AG10803 (cell line): ENCODE measurements at regions not wholly inside any gene's neighbourhood (a gene's known extent, or its start where the extent isn't known, plus 50 kb on each side); places are given as distances from the start of the nearest gene placed in this dataset.
"Not testable (repeated sequence)": the region's sequence is repeated elsewhere in the genome, so short reads cannot be mapped to it uniquely, and the experiment has no call there.

Experiments
- DNase-seq: peaks from one replicate; pipeline ENCODE4 v3.0.0; 2010; ENCODE audit warnings: low read depth
- H3K4me3 ChIP-seq: 2 replicates; pipeline ENCODE4 v1.5.1; 2011; ENCODE audit warnings: mild to moderate bottlenecking, low read length, control low read depth
- CTCF ChIP-seq: conservative IDR thresholded peaks from 2 replicates; pipeline ENCODE4 v1.5.1; 2011; ENCODE audit warnings: mild to moderate bottlenecking, low read length, control low read depth, inconsistent platforms

GRCh38 chr6:160871320-160871719 lies 120.2 kb upstream of the MAP3K4 start:
- DNase-seq = no peak
- TF ChIP-seq CTCF = no peak
- no peak overlapping the region for H3K4me3 ChIP-seq

- DNase-seq = no peak
Observed at GRCh38 chr6:160881148-160881808, 110.3 kb upstream of the MAP3K4 start.

GRCh38 chr6:160882006-160882405 lies 109.6 kb upstream of the MAP3K4 start:
- DNase-seq = peak; percentile 5
- TF ChIP-seq CTCF = no peak
- H3K4me3 ChIP-seq = no peak overlapping the region

More at GRCh38 chr6:160881148-160881808, 110.3 kb upstream of the MAP3K4 start:
- TF ChIP-seq CTCF = no peak
- H3K4me3 ChIP-seq = no peak overlapping the region

- peak; percentile 37 for DNase-seq
Observed at GRCh38 chr6:160882791-160883279, 108.7 kb upstream of the MAP3K4 start.

GRCh38 chr6:160883560-160883959 lies 108.0 kb upstream of the MAP3K4 start:
- H3K4me3 ChIP-seq = no peak overlapping the region
- DNase-seq = no peak
- no peak for TF ChIP-seq CTCF

More at GRCh38 chr6:160882791-160883279, 108.7 kb upstream of the MAP3K4 start:
- no peak for TF ChIP-seq CTCF
- no peak overlapping the region for H3K4me3 ChIP-seq

- H3K4me3 ChIP-seq = no peak overlapping the region
- no peak for TF ChIP-seq CTCF
- no peak for DNase-seq
Observed at GRCh38 chr6:160883999-160884398, 107.6 kb upstream of the MAP3K4 start.

- H3K4me3 ChIP-seq, DNase-seq: not testable (repeated sequence)
Observed at GRCh38 chr6:160889148-160889547, 102.4 kb upstream of the MAP3K4 start.
